Neural progenitor cell (in vitro differentiated cells): ENCODE measurements at regions not wholly inside any gene's neighbourhood (a gene's known extent, or its start where the extent isn't known, plus 50 kb on each side); places are given as distances from the start of the nearest gene placed in this dataset.

Experiments used
- DNase-seq: peaks from one replicate; pipeline ENCODE4 v3.0.0-alpha.2; 2016; ENCODE audit warnings: low spot score
- H2AFZ ChIP-seq: fragments of 200-600 bp; sonication (generic); replicated peaks from 2 replicates; pipeline ENCODE4 v1.6.1; 2016; ENCODE audit warnings: antibody characterized with exemption
- H3F3A ChIP-seq: fragments of 200-600 bp; sonication (generic); 2 replicates; pipeline ENCODE4 v1.6.1; 2016; ENCODE audit warnings: antibody characterized with exemption, low read depth
- H3K27ac ChIP-seq: fragments of 200-600 bp; sonication (generic); 2 replicates; pipeline ENCODE4 v1.5.1; 2016; ENCODE audit warnings: mild to moderate bottlenecking
- H3K27me3 ChIP-seq: fragments of 200-600 bp; sonication (generic); 2 replicates; pipeline ENCODE4 v1.6.1; 2016; ENCODE audit warnings: mild to moderate bottlenecking, moderate library complexity
- H3K36me3 ChIP-seq: fragments of 200-600 bp; sonication (generic); 2 replicates; pipeline ENCODE4 v1.5.1; 2016
- H3K4me1 ChIP-seq: fragments of 200-600 bp; sonication (generic); 2 replicates; pipeline ENCODE4 v1.6.1; 2016; ENCODE audit warnings: mixed run types
- H3K4me2 ChIP-seq: fragments of 200-600 bp; sonication (generic); 2 replicates; pipeline ENCODE4 v1.6.1; 2016
- H3K4me3 ChIP-seq: fragments of 200-600 bp; sonication (generic); 2 replicates; pipeline ENCODE4 v1.5.1; 2016
- H3K79me2 ChIP-seq: fragments of 200-600 bp; sonication (generic); 2 replicates; pipeline ENCODE4 v1.6.1; 2016; ENCODE audit warnings: low read depth
- H3K9ac ChIP-seq: fragments of 200-600 bp; sonication (generic); 2 replicates; pipeline ENCODE4 v1.6.1; 2016
- H3K9me3 ChIP-seq: fragments of 200-600 bp; sonication (generic); 2 replicates; pipeline ENCODE4 v1.5.1; 2016; ENCODE audit warnings: low read depth
- H4K20me1 ChIP-seq: fragments of 200-600 bp; sonication (generic); 2 replicates; pipeline ENCODE4 v1.6.1; 2016; ENCODE audit warnings: low read depth
- H3K27ac Mint-ChIP-seq: 3 replicates; pipeline ENCODE4 v1.8.0; 2021; ENCODE audit warnings: mixed read lengths
- H3K27me3 Mint-ChIP-seq: 2 replicates; pipeline ENCODE4 v1.8.0; 2022; ENCODE audit warnings: low read depth, mild to moderate bottlenecking, inconsistent platforms, moderate library complexity, mixed read lengths; ENCODE audit not compliant: insufficient read depth
- H3K36me3 Mint-ChIP-seq: 3 replicates; pipeline ENCODE4 v1.8.0; 2021; ENCODE audit warnings: mixed read lengths
- H3K4me1 Mint-ChIP-seq: 3 replicates; pipeline ENCODE4 v1.8.0; 2021; ENCODE audit warnings: mixed read lengths
- H3K4me3 Mint-ChIP-seq: 3 replicates; pipeline ENCODE4 v1.8.0; 2021; ENCODE audit warnings: mild to moderate bottlenecking, moderate library complexity, mixed read lengths
- H3K9me3 Mint-ChIP-seq: 3 replicates; pipeline ENCODE4 v1.8.0; 2020; ENCODE audit warnings: mixed read lengths
- CTCF ChIP-seq: fragments of 200-600 bp; sonication (generic); IDR thresholded peaks from 2 replicates; pipeline ENCODE4 v1.5.1; 2017; ENCODE audit warnings: antibody characterized with exemption, mild to moderate bottlenecking
- EZH2 ChIP-seq: fragments of 200-600 bp; sonication (generic); IDR thresholded peaks from 2 replicates; pipeline ENCODE4 v1.6.1; 2017; ENCODE audit warnings: antibody characterized with exemption, mild to moderate bottlenecking, moderate library complexity
- EZH2phosphoT487 ChIP-seq: fragments of 200-600 bp; sonication (generic); IDR thresholded peaks from 2 replicates; pipeline ENCODE4 v1.6.1; 2017; ENCODE audit warnings: antibody characterized with exemption

DNA sequence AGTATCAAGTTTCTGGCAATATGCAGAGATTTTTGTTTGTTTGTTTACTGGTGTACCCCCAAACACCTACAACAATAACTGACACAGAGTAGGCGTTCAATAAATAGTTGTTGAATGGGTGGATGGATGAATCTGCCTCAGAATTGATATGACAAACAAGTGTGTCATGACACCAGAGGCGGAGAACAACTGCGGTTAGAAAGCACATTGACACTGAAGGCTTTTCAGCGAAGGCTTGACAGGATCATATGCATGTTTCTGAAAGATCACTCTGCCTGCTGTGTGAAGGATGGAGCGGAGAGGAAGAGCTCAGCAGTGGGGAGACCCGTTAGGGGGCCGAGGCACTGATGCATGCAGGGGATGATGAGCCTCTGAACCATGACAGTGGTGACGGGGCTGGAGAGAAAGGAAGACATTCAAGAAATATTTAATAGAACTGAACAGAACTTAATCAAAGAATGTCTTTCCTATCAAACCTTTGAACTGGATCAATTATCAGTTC, 108.5 kb upstream of the USP47 start:
- Mint-ChIP-seq H3K4me3 (no peak overlapping the region), H3K4me1 (peaks cover 26% of the 10 kb centered on the region), H3K27me3 (peaks cover 9% of the 10 kb centered on the region), H3K9me3 (peaks cover 2% of the 10 kb centered on the region), H3K36me3 (no peaks in the 10 kb centered on the region), H3K27ac (peak overlapping the region; percentile 1)
- no peaks in the 10 kb centered on the region for H3F3A ChIP-seq
- H3K36me3 ChIP-seq = no peaks in the 10 kb centered on the region
- no peak overlapping the region for H2AFZ ChIP-seq
- H3K4me3 ChIP-seq = no peak overlapping the region
- H3K27ac ChIP-seq = no peak overlapping the region
- H3K9me3 ChIP-seq = no peaks in the 10 kb centered on the region
- H3K9ac ChIP-seq = no peak overlapping the region
- H3K4me2 ChIP-seq = no peak overlapping the region
- peaks cover 9% of the 10 kb centered on the region for H3K4me1 ChIP-seq
- H3K79me2 ChIP-seq = no peaks in the 10 kb centered on the region
- no peaks in the 10 kb centered on the region for H3K27me3 ChIP-seq
- TF ChIP-seq EZH2 (no peak), CTCF (no peak), EZH2phosphoT487 (no peak)
- no peak for DNase-seq
- no peaks in the 10 kb centered on the region for H4K20me1 ChIP-seq

DNA sequence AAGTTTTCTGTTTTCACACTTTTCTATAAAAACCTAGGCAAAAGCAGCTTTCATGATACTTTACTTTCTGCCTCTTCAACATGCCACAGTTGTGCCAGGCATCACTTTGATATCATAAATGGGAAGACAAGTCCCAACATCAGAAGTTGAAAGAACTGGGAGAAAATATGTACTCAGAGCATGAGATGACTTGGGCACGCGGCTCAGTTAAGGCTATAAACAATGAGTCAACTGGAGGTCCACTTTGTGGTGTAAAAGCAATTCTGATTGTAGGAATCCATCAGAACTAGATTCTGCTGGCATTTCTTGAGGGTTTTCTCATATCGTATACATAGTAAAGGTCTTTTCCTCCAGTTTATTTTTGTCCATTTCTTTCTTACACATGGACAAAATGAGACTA, 109.7 kb upstream of the USP47 start:
- H3K9ac ChIP-seq = no peak overlapping the region
- Mint-ChIP-seq H3K36me3 (no peaks in the 10 kb centered on the region), H3K27me3 (peaks cover 7% of the 10 kb centered on the region), H3K27ac (peak overlapping the region; percentile 31), H3K4me1 (peaks cover 26% of the 10 kb centered on the region), H3K4me3 (no peak overlapping the region), H3K9me3 (peaks cover 2% of the 10 kb centered on the region)
- H3K36me3 ChIP-seq = no peaks in the 10 kb centered on the region
- H2AFZ ChIP-seq = no peak overlapping the region
- H3K9me3 ChIP-seq = no peaks in the 10 kb centered on the region
- H4K20me1 ChIP-seq = no peaks in the 10 kb centered on the region
- no peak for DNase-seq
- H3K27me3 ChIP-seq = no peaks in the 10 kb centered on the region
- H3K79me2 ChIP-seq = no peaks in the 10 kb centered on the region
- H3K4me3 ChIP-seq = no peak overlapping the region
- peaks cover 9% of the 10 kb centered on the region for H3K4me1 ChIP-seq
- no peak overlapping the region for H3K27ac ChIP-seq
- TF ChIP-seq EZH2 (no peak), EZH2phosphoT487 (no peak), CTCF (no peak)
- H3F3A ChIP-seq = no peaks in the 10 kb centered on the region
- no peak overlapping the region for H3K4me2 ChIP-seq

GRCh38 chr11:11731311-11732083, 109.7 kb upstream of the GALNT18 start:
- H3K9ac ChIP-seq = no peak overlapping the region
- H3K36me3 Mint-ChIP-seq = no peaks in the 10 kb centered on the region
- H3K36me3 ChIP-seq = no peaks in the 10 kb centered on the region
- peaks cover 8% of the 10 kb centered on the region for H3K27me3 Mint-ChIP-seq
- no peaks in the 10 kb centered on the region for H4K20me1 ChIP-seq
- H3K27me3 ChIP-seq = no peaks in the 10 kb centered on the region
- H3K27ac ChIP-seq = no peak overlapping the region
- peaks cover 2% of the 10 kb centered on the region for H3K9me3 Mint-ChIP-seq
- H3K79me2 ChIP-seq = no peaks in the 10 kb centered on the region
- peaks cover 9% of the 10 kb centered on the region for H3K4me1 ChIP-seq
- no peak overlapping the region for H2AFZ ChIP-seq
- H3K9me3 ChIP-seq = no peaks in the 10 kb centered on the region
- no peak for TF ChIP-seq EZH2
- H3F3A ChIP-seq = no peaks in the 10 kb centered on the region
- H3K4me3 ChIP-seq = no peak overlapping the region
- no peak overlapping the region for H3K4me3 Mint-ChIP-seq
- peaks cover 26% of the 10 kb centered on the region for H3K4me1 Mint-ChIP-seq
- no peak for DNase-seq
- H3K27ac Mint-ChIP-seq = peak overlapping the region; percentile 31
- H3K4me2 ChIP-seq = no peak overlapping the region

DNA sequence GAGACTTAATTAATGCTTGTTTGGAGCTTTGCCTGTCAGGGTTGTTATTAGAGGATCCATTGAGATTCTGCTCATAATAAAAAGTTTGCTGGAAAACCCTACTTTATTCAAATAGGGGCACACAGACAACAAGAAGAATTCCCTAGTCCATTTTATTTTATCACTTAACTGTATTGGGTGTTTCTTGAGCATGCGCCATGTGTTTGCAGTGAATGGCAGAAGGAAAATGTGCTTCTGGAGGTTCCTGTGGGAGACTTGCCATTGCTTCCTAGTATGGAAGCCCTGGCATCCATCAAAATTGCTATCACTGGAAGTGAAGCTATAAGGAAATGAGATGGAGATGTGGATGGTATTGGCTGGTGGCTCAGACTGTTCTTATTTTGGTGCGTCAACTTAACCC, 106.6 kb upstream of the GALNT18 start:
- Histone ChIP-seq H2AFZ (no peak overlapping the region), H3K4me1 (no peaks in the 10 kb centered on the region), H3F3A (no peaks in the 10 kb centered on the region), H3K79me2 (no peaks in the 10 kb centered on the region), H3K4me2 (no peak overlapping the region), H3K9me3 (no peaks in the 10 kb centered on the region), H3K9ac (no peak overlapping the region), H3K27me3 (no peaks in the 10 kb centered on the region), H3K36me3 (no peaks in the 10 kb centered on the region), H4K20me1 (no peaks in the 10 kb centered on the region), H3K27ac (no peak overlapping the region), H3K4me3 (no peak overlapping the region)
- no peak for TF ChIP-seq EZH2
- TF ChIP-seq EZH2phosphoT487 = no peak
- no peak for TF ChIP-seq CTCF
- Mint-ChIP-seq H3K9me3 (peaks cover 2% of the 10 kb centered on the region), H3K4me3 (no peak overlapping the region), H3K4me1 (peaks cover 8% of the 10 kb centered on the region), H3K27me3 (peaks cover 9% of the 10 kb centered on the region), H3K36me3 (no peaks in the 10 kb centered on the region), H3K27ac (no peak overlapping the region)
- no peak for DNase-seq
